ENCODE measurements at regions not wholly inside any gene's neighbourhood (a gene's known extent, or its start where the extent isn't known, plus 50 kb on each side); places are given as distances from the start of the nearest gene placed in this dataset.

DNA sequence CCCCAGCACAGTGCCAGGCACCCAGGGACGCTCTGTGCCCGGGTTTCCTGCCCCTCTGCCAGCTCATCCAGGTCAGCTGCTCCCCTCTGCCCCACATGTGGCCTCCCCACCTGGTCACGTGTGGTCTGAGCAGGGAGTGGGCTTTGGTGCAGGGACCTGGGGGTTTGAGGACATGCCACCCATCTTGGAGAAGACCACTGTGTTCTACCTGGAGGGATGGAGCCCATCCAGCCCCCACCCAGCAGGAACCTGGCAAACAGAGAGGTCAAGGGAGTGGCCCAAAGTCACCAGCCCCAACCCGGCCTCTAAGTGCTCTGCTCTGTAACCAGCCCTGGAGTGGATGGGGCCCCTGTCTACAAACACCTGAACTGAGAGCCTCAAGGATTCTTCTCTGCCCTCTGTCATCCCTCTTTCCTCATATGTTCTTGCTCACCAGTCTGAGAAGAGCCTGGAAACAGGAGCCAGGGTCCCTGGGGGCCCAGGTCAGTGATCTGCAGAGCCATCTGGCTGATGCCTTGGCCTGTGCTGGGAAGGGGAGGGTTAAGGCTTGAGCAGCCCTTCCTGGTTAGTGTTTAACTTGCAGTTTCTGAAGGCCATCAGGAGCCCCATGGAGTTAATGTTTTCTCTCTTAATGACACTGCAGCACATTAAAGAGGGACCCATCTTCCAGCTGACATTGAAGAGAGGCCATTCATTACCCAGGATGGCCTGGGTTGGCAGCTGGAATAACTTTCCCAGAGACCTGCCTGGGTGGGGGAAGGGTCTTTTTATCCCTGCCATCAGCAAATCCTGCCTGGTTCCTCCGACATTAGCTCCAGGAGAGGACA, 235.4 kb downstream of the PTPRU start:
- TF ChIP-seq EZH2 (IDR thresholded peaks at IDR 0.05; ENCODE audit: low read length), result no peak
- TF ChIP-seq, protein P1, sequence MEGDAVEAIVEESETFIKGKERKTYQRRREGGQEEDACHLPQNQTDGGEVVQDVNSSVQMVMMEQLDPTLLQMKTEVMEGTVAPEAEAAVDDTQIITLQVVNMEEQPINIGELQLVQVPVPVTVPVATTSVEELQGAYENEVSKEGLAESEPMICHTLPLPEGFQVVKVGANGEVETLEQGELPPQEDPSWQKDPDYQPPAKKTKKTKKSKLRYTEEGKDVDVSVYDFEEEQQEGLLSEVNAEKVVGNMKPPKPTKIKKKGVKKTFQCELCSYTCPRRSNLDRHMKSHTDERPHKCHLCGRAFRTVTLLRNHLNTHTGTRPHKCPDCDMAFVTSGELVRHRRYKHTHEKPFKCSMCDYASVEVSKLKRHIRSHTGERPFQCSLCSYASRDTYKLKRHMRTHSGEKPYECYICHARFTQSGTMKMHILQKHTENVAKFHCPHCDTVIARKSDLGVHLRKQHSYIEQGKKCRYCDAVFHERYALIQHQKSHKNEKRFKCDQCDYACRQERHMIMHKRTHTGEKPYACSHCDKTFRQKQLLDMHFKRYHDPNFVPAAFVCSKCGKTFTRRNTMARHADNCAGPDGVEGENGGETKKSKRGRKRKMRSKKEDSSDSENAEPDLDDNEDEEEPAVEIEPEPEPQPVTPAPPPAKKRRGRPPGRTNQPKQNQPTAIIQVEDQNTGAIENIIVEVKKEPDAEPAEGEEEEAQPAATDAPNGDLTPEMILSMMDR (optimal IDR thresholded peaks at IDR 0.05 in 1 of 3, IDR thresholded peaks at IDR 0.05 in 1 of 3, conservative IDR thresholded peaks at IDR 0.05 in 1 of 3; ENCODE audit: extremely low read depth in 1 of 3, insufficient read depth in 2 of 3, low read length in 3 of 3), result no peak

All from keratinocyte (primary cell).